ENCODE measurements at regions not wholly inside any gene's neighbourhood (a gene's known extent, or its start where the extent isn't known, plus 50 kb on each side); places are given as distances from the start of the nearest gene placed in this dataset.

DNA sequence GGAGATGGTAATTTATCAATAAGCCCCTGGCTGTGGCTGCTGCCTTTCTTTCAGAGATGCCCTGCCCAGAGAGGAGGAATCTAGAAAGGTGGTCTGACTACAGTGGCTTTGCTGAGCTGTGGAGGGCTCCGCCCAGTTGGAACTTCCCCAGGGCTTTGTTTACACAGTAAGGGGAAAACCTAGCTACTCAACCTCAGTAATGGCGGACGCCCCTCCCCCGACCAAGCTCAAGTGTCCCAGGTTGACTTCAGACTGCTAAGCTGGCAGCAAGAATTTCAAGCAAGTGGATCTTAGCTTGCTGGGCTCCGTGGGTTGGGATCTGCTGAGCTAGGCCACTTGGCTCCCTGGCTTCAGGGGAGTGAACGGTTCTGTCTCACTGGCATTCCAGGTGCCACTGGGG, 865.4 kb upstream of the ACO1 start:
- Histone ChIP-seq H3K4me3 (ENCODE audit: low read length) (no peak overlapping the region), H3K9ac (ENCODE audit: extremely low read depth, low read length, poor library complexity, severe bottlenecking) (no peak overlapping the region), H3K4me1 (ENCODE audit: control insufficient read depth, insufficient read depth, low read length) (no peaks in the 10 kb centered on the region), H3K36me3 (ENCODE audit: control insufficient read depth, insufficient read depth, low read length) (no peaks in the 10 kb centered on the region), H3K9me3 (ENCODE audit: control insufficient read depth, low read length) (no peaks in the 10 kb centered on the region), H3K27me3 (ENCODE audit: control insufficient read depth, insufficient read depth, low read length, poor library complexity, severe bottlenecking) (no peaks in the 10 kb centered on the region), H3K27ac (ENCODE audit: low read depth, low read length) (no peak overlapping the region)
- no peak overlapping the region for H3K27ac Mint-ChIP-seq
- no peak overlapping the region for H3K4me3 Mint-ChIP-seq
- H3K9me3 Mint-ChIP-seq, result no peaks in the 10 kb centered on the region
- H3K27me3 Mint-ChIP-seq (ENCODE audit: insufficient read depth), result no peaks in the 10 kb centered on the region
- no peaks in the 10 kb centered on the region for H3K4me1 Mint-ChIP-seq
- no peaks in the 10 kb centered on the region for H3K36me3 Mint-ChIP-seq (ENCODE audit: low read depth)
- TF ChIP-seq, protein P1, sequence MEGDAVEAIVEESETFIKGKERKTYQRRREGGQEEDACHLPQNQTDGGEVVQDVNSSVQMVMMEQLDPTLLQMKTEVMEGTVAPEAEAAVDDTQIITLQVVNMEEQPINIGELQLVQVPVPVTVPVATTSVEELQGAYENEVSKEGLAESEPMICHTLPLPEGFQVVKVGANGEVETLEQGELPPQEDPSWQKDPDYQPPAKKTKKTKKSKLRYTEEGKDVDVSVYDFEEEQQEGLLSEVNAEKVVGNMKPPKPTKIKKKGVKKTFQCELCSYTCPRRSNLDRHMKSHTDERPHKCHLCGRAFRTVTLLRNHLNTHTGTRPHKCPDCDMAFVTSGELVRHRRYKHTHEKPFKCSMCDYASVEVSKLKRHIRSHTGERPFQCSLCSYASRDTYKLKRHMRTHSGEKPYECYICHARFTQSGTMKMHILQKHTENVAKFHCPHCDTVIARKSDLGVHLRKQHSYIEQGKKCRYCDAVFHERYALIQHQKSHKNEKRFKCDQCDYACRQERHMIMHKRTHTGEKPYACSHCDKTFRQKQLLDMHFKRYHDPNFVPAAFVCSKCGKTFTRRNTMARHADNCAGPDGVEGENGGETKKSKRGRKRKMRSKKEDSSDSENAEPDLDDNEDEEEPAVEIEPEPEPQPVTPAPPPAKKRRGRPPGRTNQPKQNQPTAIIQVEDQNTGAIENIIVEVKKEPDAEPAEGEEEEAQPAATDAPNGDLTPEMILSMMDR (conservative IDR thresholded peaks at IDR 0.05), result no peak
- DNase-seq, result peak; percentile 66
- WGBS, 2 experiments (ENCODE audit: insufficient coverage in 1 of 2, insufficient read length in 1 of 2), result 86 to 88% methylated on average over 5 to 6 of the region's 6 CpGs

DNA sequence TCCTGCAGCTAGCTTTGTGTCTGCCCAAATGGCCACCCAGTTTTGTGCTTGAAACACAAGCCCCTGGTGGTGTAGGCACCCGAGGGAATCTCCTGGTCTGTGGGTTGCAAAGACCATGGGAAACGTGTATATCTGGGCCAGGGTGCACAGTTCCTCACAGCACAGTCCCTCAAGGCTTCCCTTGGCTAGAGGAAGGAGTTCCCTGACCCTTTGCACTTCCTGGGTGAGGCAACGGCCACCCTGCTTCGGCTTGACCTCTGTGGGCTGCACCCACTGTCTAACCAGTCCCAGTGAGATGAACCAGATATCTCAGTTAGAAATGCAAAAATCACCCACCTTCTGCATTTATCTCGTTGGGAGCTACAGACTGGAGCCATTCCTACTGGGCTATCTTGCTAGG, 865.0 kb upstream of the ACO1 start:
- H3K4me1 Mint-ChIP-seq, result no peaks in the 10 kb centered on the region
- Histone ChIP-seq H3K4me1 (ENCODE audit: control insufficient read depth, insufficient read depth, low read length) (no peaks in the 10 kb centered on the region), H3K4me3 (ENCODE audit: low read length) (no peak overlapping the region), H3K27me3 (ENCODE audit: control insufficient read depth, insufficient read depth, low read length, poor library complexity, severe bottlenecking) (no peaks in the 10 kb centered on the region), H3K9ac (ENCODE audit: extremely low read depth, low read length, poor library complexity, severe bottlenecking) (no peak overlapping the region), H3K36me3 (ENCODE audit: control insufficient read depth, insufficient read depth, low read length) (no peaks in the 10 kb centered on the region), H3K9me3 (ENCODE audit: control insufficient read depth, low read length) (no peaks in the 10 kb centered on the region), H3K27ac (ENCODE audit: low read depth, low read length) (no peak overlapping the region)
- no peaks in the 10 kb centered on the region for H3K9me3 Mint-ChIP-seq
- no peak for DNase-seq
- no peaks in the 10 kb centered on the region for H3K36me3 Mint-ChIP-seq (ENCODE audit: low read depth)
- no peak overlapping the region for H3K27ac Mint-ChIP-seq
- WGBS, 2 experiments (ENCODE audit: insufficient coverage in 1 of 2, insufficient read length in 1 of 2), result 67 to 84% methylated on average over 3 to 5 of the region's 5 CpGs
- TF ChIP-seq, protein P1 (conservative IDR thresholded peaks at IDR 0.05), result no peak
- no peak overlapping the region for H3K4me3 Mint-ChIP-seq
- no peaks in the 10 kb centered on the region for H3K27me3 Mint-ChIP-seq (ENCODE audit: insufficient read depth)

DNA sequence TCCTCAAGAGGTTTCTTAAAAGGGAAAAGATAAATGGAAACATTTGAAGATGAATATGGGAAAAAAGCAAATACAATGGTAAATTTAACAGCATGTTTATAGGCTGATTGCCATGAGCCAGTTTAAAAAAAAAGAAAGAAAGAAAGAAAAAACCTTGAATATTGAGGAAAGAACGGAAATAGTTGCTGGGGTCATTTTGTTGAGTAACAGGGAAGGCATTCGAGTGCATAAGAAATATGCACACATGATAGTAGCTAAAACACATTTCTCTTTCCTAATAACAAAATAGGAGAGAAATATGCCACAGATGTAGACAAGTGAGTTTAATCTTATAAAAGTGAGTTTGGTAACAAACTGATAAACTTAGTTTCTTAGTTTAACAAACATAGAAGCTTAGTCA, 864.6 kb upstream of the ACO1 start:
- Histone ChIP-seq H3K36me3 (ENCODE audit: control insufficient read depth, insufficient read depth, low read length) (no peaks in the 10 kb centered on the region), H3K9me3 (ENCODE audit: control insufficient read depth, low read length) (no peaks in the 10 kb centered on the region), H3K9ac (ENCODE audit: extremely low read depth, low read length, poor library complexity, severe bottlenecking) (no peak overlapping the region), H3K27ac (ENCODE audit: low read depth, low read length) (no peak overlapping the region), H3K4me1 (ENCODE audit: control insufficient read depth, insufficient read depth, low read length) (no peaks in the 10 kb centered on the region), H3K27me3 (ENCODE audit: control insufficient read depth, insufficient read depth, low read length, poor library complexity, severe bottlenecking) (no peaks in the 10 kb centered on the region), H3K4me3 (ENCODE audit: low read length) (no peak overlapping the region)
- Mint-ChIP-seq H3K4me1 (no peaks in the 10 kb centered on the region), H3K27me3 (ENCODE audit: insufficient read depth) (no peaks in the 10 kb centered on the region), H3K27ac (no peak overlapping the region), H3K4me3 (no peak overlapping the region), H3K36me3 (ENCODE audit: low read depth) (no peaks in the 10 kb centered on the region), H3K9me3 (no peaks in the 10 kb centered on the region)
- no peak for DNase-seq
- 91% methylated on average over 2 of the region's 2 CpGs; no CpG with 5 or more reads in 1 of the 2 experiments for WGBS, 2 experiments (ENCODE audit: insufficient coverage in 1 of 2, insufficient read length in 1 of 2)
- TF ChIP-seq, protein P1 (conservative IDR thresholded peaks at IDR 0.05), result no peak
